ENCODE measurements at regions not wholly inside any gene's neighbourhood (a gene's known extent, or its start where the extent isn't known, plus 50 kb on each side); places are given as distances from the start of the nearest gene placed in this dataset.

GRCh38 chr15:96274087-96274440 is 56.4 kb upstream of the NR2F2 start:
- Histone ChIP-seq H3K27me3 (no peaks in the 10 kb centered on the region), H3K4me3 (no peak overlapping the region), H3K27ac (no peak overlapping the region), H3K4me1 (no peaks in the 10 kb centered on the region), H3K36me3 (peaks cover 25 to 52% (median 50%) of the 10 kb centered on the region in 3 donors), H3K9me3 (no peaks in the 10 kb centered on the region)
- DNase-seq, result no peak
- TF ChIP-seq CTCF (IDR thresholded peaks at IDR 0.05), result no peak
- intact Hi-C loops (cut with DNase I; ENCODE audit: low total_unique reads), result no loop called here

GRCh38 chr15:96274698-96275097 is 55.8 kb upstream of the NR2F2 start:
- no peak overlapping the region for H3K4me3 ChIP-seq
- peaks cover 25 to 49% (median 48%) of the 10 kb centered on the region in 3 donors for H3K36me3 ChIP-seq
- no peaks in the 10 kb centered on the region for H3K9me3 ChIP-seq
- no peak for DNase-seq
- TF ChIP-seq CTCF (IDR thresholded peaks at IDR 0.05), result no peak
- H3K27me3 ChIP-seq, result no peaks in the 10 kb centered on the region
- intact Hi-C loops (cut with DNase I; ENCODE audit: low total_unique reads), result no loop called here
- no peaks in the 10 kb centered on the region for H3K4me1 ChIP-seq
- H3K27ac ChIP-seq, result no peak overlapping the region

- no peak for DNase-seq
- intact Hi-C loops (cut with DNase I; ENCODE audit: low total_unique reads), result no loop called here
- no peak for TF ChIP-seq CTCF (IDR thresholded peaks at IDR 0.05)
- no peak overlapping the region for H3K27ac ChIP-seq
- peaks cover 34 to 50% (median 46%) of the 10 kb centered on the region in 3 donors for H3K36me3 ChIP-seq
- no peaks in the 10 kb centered on the region for H3K9me3 ChIP-seq
- no peaks in the 10 kb centered on the region for H3K4me1 ChIP-seq
- H3K4me3 ChIP-seq, result no peak overlapping the region
- no peaks in the 10 kb centered on the region for H3K27me3 ChIP-seq
Measured at GRCh38 chr15:96276438-96277210, 53.9 kb upstream of the NR2F2 start.
